ENCODE measurements at regions not wholly inside any gene's neighbourhood (a gene's known extent, or its start where the extent isn't known, plus 50 kb on each side); places are given as distances from the start of the nearest gene placed in this dataset.

GRCh38 chr1:78280626-78281025 lies 210.1 kb upstream of the PTGFR start:
- Histone ChIP-seq H2AFZ (replicated peaks) (no peak overlapping the region), H3K9me3 (ENCODE audit: low read depth) (no peaks in the 10 kb centered on the region), H3K4me3 (no peak overlapping the region), H3K4me2 (no peak overlapping the region), H3K27ac (no peak overlapping the region), H3K9ac (no peak overlapping the region), H4K20me1 (ENCODE audit: low read depth) (no peaks in the 10 kb centered on the region), H3F3A (ENCODE audit: low read depth) (no peaks in the 10 kb centered on the region), H3K27me3 (no peaks in the 10 kb centered on the region), H3K79me2 (ENCODE audit: low read depth) (no peaks in the 10 kb centered on the region), H3K4me1 (no peaks in the 10 kb centered on the region), H3K36me3 (no peaks in the 10 kb centered on the region)
- H3K4me1 Mint-ChIP-seq: no peaks in the 10 kb centered on the region
- DNase-seq (ENCODE audit: low spot score): no peak
- no peaks in the 10 kb centered on the region for H3K36me3 Mint-ChIP-seq
- peaks cover 1% of the 10 kb centered on the region for H3K9me3 Mint-ChIP-seq
- no peak for TF ChIP-seq EZH2 (IDR thresholded peaks at IDR 0.05)
- TF ChIP-seq CTCF (IDR thresholded peaks at IDR 0.05): no peak
- no peak for TF ChIP-seq EZH2phosphoT487 (IDR thresholded peaks at IDR 0.05)
- no peak overlapping the region for H3K27ac Mint-ChIP-seq
- no peak overlapping the region for H3K4me3 Mint-ChIP-seq
- H3K27me3 Mint-ChIP-seq (ENCODE audit: insufficient read depth, low read depth): no peaks in the 10 kb centered on the region

- H3K27me3 ChIP-seq: no peaks in the 10 kb centered on the region
- no peak for DNase-seq (ENCODE audit: low spot score)
- no peak overlapping the region for H3K4me3 Mint-ChIP-seq
- H3K27ac Mint-ChIP-seq: no peak overlapping the region
- no peak overlapping the region for H3K4me2 ChIP-seq
- no peaks in the 10 kb centered on the region for H3K4me1 Mint-ChIP-seq
- no peaks in the 10 kb centered on the region for H3F3A ChIP-seq (ENCODE audit: low read depth)
- H3K4me1 ChIP-seq: no peaks in the 10 kb centered on the region
- no peaks in the 10 kb centered on the region for H3K27me3 Mint-ChIP-seq (ENCODE audit: insufficient read depth, low read depth)
- no peak for TF ChIP-seq CTCF (IDR thresholded peaks at IDR 0.05)
- TF ChIP-seq EZH2phosphoT487 (IDR thresholded peaks at IDR 0.05): no peak
- no peak for TF ChIP-seq EZH2 (IDR thresholded peaks at IDR 0.05)
- no peak overlapping the region for H2AFZ ChIP-seq (replicated peaks)
- no peaks in the 10 kb centered on the region for H3K9me3 ChIP-seq (ENCODE audit: low read depth)
- no peaks in the 10 kb centered on the region for H3K36me3 Mint-ChIP-seq
- H3K4me3 ChIP-seq: no peak overlapping the region
- no peak overlapping the region for H3K9ac ChIP-seq
- no peaks in the 10 kb centered on the region for H3K79me2 ChIP-seq (ENCODE audit: low read depth)
- no peaks in the 10 kb centered on the region for H4K20me1 ChIP-seq (ENCODE audit: low read depth)
- no peak overlapping the region for H3K27ac ChIP-seq
- H3K36me3 ChIP-seq: no peaks in the 10 kb centered on the region
- H3K9me3 Mint-ChIP-seq: peaks cover 1% of the 10 kb centered on the region
Observed at GRCh38 chr1:78281580-78281979, 209.2 kb upstream of the PTGFR start.

GRCh38 chr1:78283691-78284090 lies 207.1 kb upstream of the PTGFR start:
- Histone ChIP-seq H2AFZ (replicated peaks) (no peak overlapping the region), H3K4me3 (no peak overlapping the region), H3F3A (ENCODE audit: low read depth) (no peaks in the 10 kb centered on the region), H3K36me3 (no peaks in the 10 kb centered on the region), H3K4me1 (no peaks in the 10 kb centered on the region), H3K27me3 (no peaks in the 10 kb centered on the region), H3K27ac (no peak overlapping the region), H4K20me1 (ENCODE audit: low read depth) (no peaks in the 10 kb centered on the region), H3K79me2 (ENCODE audit: low read depth) (no peaks in the 10 kb centered on the region), H3K9me3 (ENCODE audit: low read depth) (no peaks in the 10 kb centered on the region), H3K4me2 (no peak overlapping the region), H3K9ac (no peak overlapping the region)
- Mint-ChIP-seq H3K27ac (no peak overlapping the region), H3K9me3 (peaks cover 1% of the 10 kb centered on the region), H3K4me3 (no peak overlapping the region), H3K36me3 (no peaks in the 10 kb centered on the region), H3K4me1 (no peaks in the 10 kb centered on the region), H3K27me3 (ENCODE audit: insufficient read depth, low read depth) (no peaks in the 10 kb centered on the region)
- DNase-seq (ENCODE audit: low spot score): no peak
- TF ChIP-seq EZH2 (IDR thresholded peaks at IDR 0.05) (no peak), CTCF (IDR thresholded peaks at IDR 0.05) (no peak), EZH2phosphoT487 (IDR thresholded peaks at IDR 0.05) (no peak)

GRCh38 chr1:78284354-78284753 lies 206.4 kb upstream of the PTGFR start:
- H3K36me3 Mint-ChIP-seq: no peaks in the 10 kb centered on the region

More at GRCh38 chr1:78284354-78284753, 206.4 kb upstream of the PTGFR start:
- DNase-seq (ENCODE audit: low spot score): no peak
- H3K27ac Mint-ChIP-seq: no peak overlapping the region
- Histone ChIP-seq H3K36me3 (no peaks in the 10 kb centered on the region), H3F3A (ENCODE audit: low read depth) (no peaks in the 10 kb centered on the region), H3K9me3 (ENCODE audit: low read depth) (no peaks in the 10 kb centered on the region), H2AFZ (replicated peaks) (no peak overlapping the region), H3K27me3 (no peaks in the 10 kb centered on the region), H3K4me3 (no peak overlapping the region), H4K20me1 (ENCODE audit: low read depth) (no peaks in the 10 kb centered on the region), H3K4me1 (no peaks in the 10 kb centered on the region), H3K79me2 (ENCODE audit: low read depth) (no peaks in the 10 kb centered on the region), H3K27ac (no peak overlapping the region), H3K4me2 (no peak overlapping the region), H3K9ac (no peak overlapping the region)
- no peaks in the 10 kb centered on the region for H3K4me1 Mint-ChIP-seq
- H3K27me3 Mint-ChIP-seq (ENCODE audit: insufficient read depth, low read depth): no peaks in the 10 kb centered on the region
- no peak for TF ChIP-seq EZH2phosphoT487 (IDR thresholded peaks at IDR 0.05)
- TF ChIP-seq EZH2 (IDR thresholded peaks at IDR 0.05): no peak
- TF ChIP-seq CTCF (IDR thresholded peaks at IDR 0.05): no peak
- H3K4me3 Mint-ChIP-seq: no peak overlapping the region
- H3K9me3 Mint-ChIP-seq: peaks cover 1% of the 10 kb centered on the region
